Endothelial cell (in vitro differentiated cells): ENCODE measurements at regions not wholly inside any gene's neighbourhood (a gene's known extent, or its start where the extent isn't known, plus 50 kb on each side); places are given as distances from the start of the nearest gene placed in this dataset.
"Not testable (repeated sequence)": the region's sequence is repeated elsewhere in the genome, so short reads cannot be mapped to it uniquely, and the experiment has no call there.

Experiments
- DNase-seq: peaks from one replicate; pipeline ENCODE4 v3.0.0; 2021; ENCODE audit warnings: low spot score
- H3K27ac Mint-ChIP-seq: one replicate; pipeline ENCODE4 v1.8.0; 2021; ENCODE audit warnings: mixed read lengths, inconsistent platforms; ENCODE audit not compliant: unreplicated experiment
- H3K27me3 Mint-ChIP-seq: one replicate; pipeline ENCODE4 v1.8.0; 2021; ENCODE audit warnings: mild to moderate bottlenecking, moderate library complexity, mixed read lengths, inconsistent platforms; ENCODE audit not compliant: unreplicated experiment
- H3K36me3 Mint-ChIP-seq: one replicate; pipeline ENCODE4 v1.8.0; 2021; ENCODE audit warnings: mild to moderate bottlenecking, low read depth, mixed read lengths, inconsistent platforms; ENCODE audit not compliant: unreplicated experiment
- H3K4me1 Mint-ChIP-seq: one replicate; pipeline ENCODE4 v1.8.0; 2021; ENCODE audit warnings: mild to moderate bottlenecking, mixed read lengths, inconsistent platforms; ENCODE audit not compliant: unreplicated experiment
- H3K4me3 Mint-ChIP-seq: one replicate; pipeline ENCODE4 v1.8.0; 2021; ENCODE audit warnings: mild to moderate bottlenecking, mixed read lengths, inconsistent platforms; ENCODE audit not compliant: unreplicated experiment
- H3K9me3 Mint-ChIP-seq: one replicate; pipeline ENCODE4 v1.8.0; 2021; ENCODE audit warnings: mixed read lengths, inconsistent platforms; ENCODE audit not compliant: unreplicated experiment
- CTCF ChIP-seq: fragments of 200-600 bp; sonication (generic); IDR thresholded peaks from one replicate; pipeline ENCODE4 v1.5.0; 2021; ENCODE audit warnings: antibody characterized with exemption; ENCODE audit not compliant: unreplicated experiment

GRCh38 chr9:24090566-24090965, 264.5 kb upstream of the ELAVL2 start:
- no peaks in the 10 kb centered on the region for H3K4me1 Mint-ChIP-seq
- DNase-seq, result no peak
- H3K9me3 Mint-ChIP-seq, result no peaks in the 10 kb centered on the region
- no peaks in the 10 kb centered on the region for H3K36me3 Mint-ChIP-seq
- H3K4me3 Mint-ChIP-seq, result no peak overlapping the region
- no peak overlapping the region for H3K27ac Mint-ChIP-seq
- no peak for TF ChIP-seq CTCF
- peaks cover 1% of the 10 kb centered on the region for H3K27me3 Mint-ChIP-seq

- H3K27ac Mint-ChIP-seq, result no peak overlapping the region
- no peak for TF ChIP-seq CTCF
- no peak for DNase-seq
These were observed 247.6 kb upstream of the ELAVL2 start for GRCh38 chr9:24073666-24074065.

GRCh38 chr9:24073007-24073592, 247.1 kb upstream of the ELAVL2 start:
- H3K4me1 Mint-ChIP-seq, result no peaks in the 10 kb centered on the region
- H3K36me3 Mint-ChIP-seq, result no peaks in the 10 kb centered on the region
- H3K27ac Mint-ChIP-seq, result no peak overlapping the region
- H3K27me3 Mint-ChIP-seq, result peaks cover 2% of the 10 kb centered on the region
- no peak for TF ChIP-seq CTCF
- H3K4me3 Mint-ChIP-seq, result no peak overlapping the region
- no peaks in the 10 kb centered on the region for H3K9me3 Mint-ChIP-seq
- DNase-seq, result no peak

More at GRCh38 chr9:24073666-24074065, 247.6 kb upstream of the ELAVL2 start:
- Mint-ChIP-seq H3K4me1 (no peaks in the 10 kb centered on the region), H3K9me3 (no peaks in the 10 kb centered on the region), H3K27me3 (peaks cover 2% of the 10 kb centered on the region), H3K4me3 (no peak overlapping the region), H3K36me3 (no peaks in the 10 kb centered on the region)

- no peak for TF ChIP-seq CTCF
- DNase-seq, result no peak
- peaks cover 2% of the 10 kb centered on the region for H3K27me3 Mint-ChIP-seq
- H3K27ac Mint-ChIP-seq, result no peak overlapping the region
- no peak overlapping the region for H3K4me3 Mint-ChIP-seq
- H3K9me3 Mint-ChIP-seq, result no peaks in the 10 kb centered on the region
- H3K36me3 Mint-ChIP-seq, result no peaks in the 10 kb centered on the region
- no peaks in the 10 kb centered on the region for H3K4me1 Mint-ChIP-seq
These were observed 245.7 kb upstream of the ELAVL2 start for GRCh38 chr9:24071716-24072115.

- Mint-ChIP-seq H3K4me1 (no peaks in the 10 kb centered on the region), H3K27ac (no peak overlapping the region), H3K27me3 (no peaks in the 10 kb centered on the region), H3K4me3 (no peak overlapping the region), H3K36me3 (no peaks in the 10 kb centered on the region), H3K9me3 (no peaks in the 10 kb centered on the region)
- no peak for DNase-seq
- no peak for TF ChIP-seq CTCF
These were observed 245.1 kb upstream of the ELAVL2 start for GRCh38 chr9:24071091-24071490.

- DNase-seq, H3K27me3 Mint-ChIP-seq, H3K9me3 Mint-ChIP-seq, H3K36me3 Mint-ChIP-seq, H3K27ac Mint-ChIP-seq, H3K4me1 Mint-ChIP-seq, H3K4me3 Mint-ChIP-seq: not testable (repeated sequence)
These were observed 241.1 kb upstream of the ELAVL2 start for GRCh38 chr9:24067107-24067506.
